Mesothelial cell of epicardium (in vitro differentiated cells): ENCODE measurements at regions not wholly inside any gene's neighbourhood (a gene's known extent, or its start where the extent isn't known, plus 50 kb on each side); places are given as distances from the start of the nearest gene placed in this dataset.
A peak's percentile ranks its signal among the peaks of the same experiment; 100 is the strongest.

ENCODE experiments used
- DNase-seq, 2 experiments: peaks; one replicate each; pipeline ENCODE4 v3.0.0; 2021; ENCODE audit warnings: low spot score in 2 of 2; ENCODE audit not compliant: unreplicated experiment in 2 of 2
- H3K27ac Mint-ChIP-seq: 2 replicates; pipeline ENCODE4 v1.8.0; 2021; ENCODE audit warnings: mixed read lengths
- H3K27me3 Mint-ChIP-seq: 2 replicates; pipeline ENCODE4 v1.8.0; 2021; ENCODE audit warnings: low read depth, mixed read lengths
- H3K36me3 Mint-ChIP-seq: 2 replicates; pipeline ENCODE4 v1.8.0; 2021; ENCODE audit warnings: mixed read lengths
- H3K4me1 Mint-ChIP-seq: 2 replicates; pipeline ENCODE4 v1.8.0; 2021; ENCODE audit warnings: mixed read lengths
- H3K4me3 Mint-ChIP-seq: 2 replicates; pipeline ENCODE4 v1.8.0; 2021; ENCODE audit warnings: mild to moderate bottlenecking, moderate library complexity, mixed read lengths
- H3K9me3 Mint-ChIP-seq: 2 replicates; pipeline ENCODE4 v1.8.0; 2021; ENCODE audit warnings: mixed read lengths
- TF ChIP-seq, protein P1 (sequence below): fragments of 200-600 bp; sonication (generic); IDR thresholded peaks from one replicate; pipeline ENCODE4 v1.5.0; 2021; ENCODE audit warnings: antibody characterized with exemption; ENCODE audit not compliant: unreplicated experiment

DNA sequence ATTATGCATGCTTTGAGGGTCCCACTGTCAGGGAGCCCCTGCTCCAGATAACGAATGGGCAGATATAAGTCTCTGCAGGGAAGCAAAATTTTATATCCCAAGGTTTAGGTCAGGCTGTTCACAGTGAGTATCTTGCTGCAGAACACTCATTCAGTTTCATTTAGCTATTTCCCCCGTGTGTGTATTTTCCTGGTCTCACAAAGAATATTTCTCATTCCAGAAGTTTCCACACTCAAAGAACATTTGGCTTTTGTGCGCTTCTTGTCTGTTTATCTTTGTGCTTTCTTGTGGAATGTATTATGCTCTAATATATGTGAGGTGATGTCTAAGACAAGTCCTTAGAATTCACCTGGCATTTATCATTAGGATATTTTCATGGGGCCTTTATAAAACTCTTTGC, 140.4 kb upstream of the MMADHC start:
- Mint-ChIP-seq H3K27me3 (no peaks in the 10 kb centered on the region), H3K4me3 (no peak overlapping the region), H3K9me3 (peaks cover 1% of the 10 kb centered on the region), H3K4me1 (peaks cover 89% of the 10 kb centered on the region), H3K27ac (peak overlapping the region; percentile 35), H3K36me3 (no peaks in the 10 kb centered on the region)
- TF ChIP-seq, protein P1, sequence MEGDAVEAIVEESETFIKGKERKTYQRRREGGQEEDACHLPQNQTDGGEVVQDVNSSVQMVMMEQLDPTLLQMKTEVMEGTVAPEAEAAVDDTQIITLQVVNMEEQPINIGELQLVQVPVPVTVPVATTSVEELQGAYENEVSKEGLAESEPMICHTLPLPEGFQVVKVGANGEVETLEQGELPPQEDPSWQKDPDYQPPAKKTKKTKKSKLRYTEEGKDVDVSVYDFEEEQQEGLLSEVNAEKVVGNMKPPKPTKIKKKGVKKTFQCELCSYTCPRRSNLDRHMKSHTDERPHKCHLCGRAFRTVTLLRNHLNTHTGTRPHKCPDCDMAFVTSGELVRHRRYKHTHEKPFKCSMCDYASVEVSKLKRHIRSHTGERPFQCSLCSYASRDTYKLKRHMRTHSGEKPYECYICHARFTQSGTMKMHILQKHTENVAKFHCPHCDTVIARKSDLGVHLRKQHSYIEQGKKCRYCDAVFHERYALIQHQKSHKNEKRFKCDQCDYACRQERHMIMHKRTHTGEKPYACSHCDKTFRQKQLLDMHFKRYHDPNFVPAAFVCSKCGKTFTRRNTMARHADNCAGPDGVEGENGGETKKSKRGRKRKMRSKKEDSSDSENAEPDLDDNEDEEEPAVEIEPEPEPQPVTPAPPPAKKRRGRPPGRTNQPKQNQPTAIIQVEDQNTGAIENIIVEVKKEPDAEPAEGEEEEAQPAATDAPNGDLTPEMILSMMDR, result no peak
- no peak for DNase-seq

DNA sequence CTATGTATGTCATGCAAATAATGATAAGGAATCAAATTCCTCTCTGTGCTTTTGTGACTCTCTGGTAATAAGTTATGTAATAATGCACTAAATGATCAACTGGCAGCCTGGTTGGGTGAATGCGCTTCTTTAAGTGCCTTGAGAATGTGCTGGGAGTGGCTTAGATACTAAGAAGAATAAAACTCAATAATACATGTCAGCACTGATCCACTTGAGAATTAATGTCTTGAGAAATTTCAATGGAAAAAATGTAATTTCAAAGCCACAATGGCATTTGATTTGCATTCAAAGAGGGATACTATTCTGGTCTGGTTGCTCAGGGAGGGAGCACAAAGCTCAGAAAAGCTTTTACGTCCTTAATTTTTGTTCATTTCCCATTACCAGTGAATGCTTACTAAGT, 137.7 kb upstream of the MMADHC start:
- TF ChIP-seq, protein P1, result no peak
- Mint-ChIP-seq H3K4me3 (no peak overlapping the region), H3K4me1 (peaks cover 71% of the 10 kb centered on the region), H3K27ac (peak overlapping the region; percentile 82), H3K36me3 (no peaks in the 10 kb centered on the region), H3K9me3 (peaks cover 8% of the 10 kb centered on the region), H3K27me3 (no peaks in the 10 kb centered on the region)
- no peak for DNase-seq

DNA sequence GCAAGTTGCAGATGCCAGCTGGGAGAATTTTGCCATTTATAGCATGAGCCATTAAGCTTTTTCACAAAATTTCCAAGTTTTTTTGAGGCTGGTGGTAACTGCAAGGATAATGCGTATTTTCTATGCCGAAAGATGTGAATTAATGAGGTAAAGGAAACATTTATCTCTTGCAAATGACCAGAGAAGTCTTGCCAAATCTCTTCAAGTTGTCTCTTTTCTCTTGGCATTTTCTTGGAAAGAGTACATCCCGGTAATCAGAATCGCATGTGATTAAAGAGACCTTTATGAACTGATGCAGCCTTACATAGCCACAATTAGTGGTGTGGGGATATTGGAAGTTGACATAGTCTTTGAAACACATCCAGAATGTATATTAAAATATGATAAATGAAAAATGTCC, 136.5 kb upstream of the MMADHC start:
- TF ChIP-seq, protein P1, result no peak

DNA sequence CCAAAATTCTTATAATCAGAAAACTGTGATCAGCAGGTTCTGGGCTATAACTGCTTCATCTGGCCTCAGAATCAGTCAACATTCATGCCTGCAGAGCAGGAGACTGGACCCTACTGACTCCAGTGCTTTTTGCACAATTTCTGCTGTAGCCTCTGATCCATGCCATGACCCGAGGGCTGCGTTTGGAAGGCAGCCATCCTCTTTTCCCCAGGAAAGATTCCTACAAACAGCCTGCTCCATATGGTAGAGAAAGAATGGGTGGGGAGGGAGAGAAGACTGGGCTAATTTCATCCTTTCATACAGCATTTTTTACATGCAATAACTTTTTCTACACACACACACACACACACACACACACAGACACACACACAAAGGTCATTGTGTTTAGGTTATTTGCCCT, 133.0 kb upstream of the MMADHC start:
- TF ChIP-seq, protein P1, result no peak
- Mint-ChIP-seq H3K9me3 (peaks cover 11% of the 10 kb centered on the region), H3K27me3 (no peaks in the 10 kb centered on the region), H3K27ac (no peak overlapping the region), H3K4me1 (peaks cover 50% of the 10 kb centered on the region), H3K36me3 (peaks cover 2% of the 10 kb centered on the region), H3K4me3 (no peak overlapping the region)
- DNase-seq, result no peak

More for the DNA sequence above, 136.5 kb upstream of the MMADHC start:
- peaks cover 2% of the 10 kb centered on the region for H3K36me3 Mint-ChIP-seq
- H3K27me3 Mint-ChIP-seq, result no peaks in the 10 kb centered on the region
- peaks cover 11% of the 10 kb centered on the region for H3K9me3 Mint-ChIP-seq
- H3K4me3 Mint-ChIP-seq, result no peak overlapping the region
- H3K4me1 Mint-ChIP-seq, result peaks cover 62% of the 10 kb centered on the region
- DNase-seq, result no peak
- H3K27ac Mint-ChIP-seq, result no peak overlapping the region

DNA sequence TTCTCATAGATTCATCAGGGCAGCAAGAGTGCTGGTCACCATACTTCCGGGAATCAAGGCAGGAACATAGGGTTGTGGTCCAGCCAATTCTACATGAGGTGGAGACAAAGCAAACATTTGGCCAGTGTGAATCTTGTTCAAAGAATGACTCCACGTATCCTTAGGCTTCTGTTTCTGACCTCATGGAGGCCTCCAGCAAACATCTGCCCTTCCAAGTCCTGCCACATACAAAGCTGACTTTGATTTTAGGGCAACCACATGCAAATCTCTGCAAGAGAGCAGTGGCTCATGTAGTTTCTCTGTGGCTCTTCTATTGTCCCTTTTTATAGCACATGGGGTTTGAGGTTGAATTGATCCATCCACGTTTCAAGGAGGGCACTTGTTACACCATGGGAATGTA, 132.1 kb upstream of the MMADHC start:
- H3K4me1 Mint-ChIP-seq, result peaks cover 41% of the 10 kb centered on the region
- TF ChIP-seq, protein P1, result no peak
- H3K27ac Mint-ChIP-seq, result no peak overlapping the region
- peaks cover 2% of the 10 kb centered on the region for H3K36me3 Mint-ChIP-seq
- no peak overlapping the region for H3K4me3 Mint-ChIP-seq
- no peak for DNase-seq
- H3K27me3 Mint-ChIP-seq, result no peaks in the 10 kb centered on the region
- peaks cover 11% of the 10 kb centered on the region for H3K9me3 Mint-ChIP-seq

DNA sequence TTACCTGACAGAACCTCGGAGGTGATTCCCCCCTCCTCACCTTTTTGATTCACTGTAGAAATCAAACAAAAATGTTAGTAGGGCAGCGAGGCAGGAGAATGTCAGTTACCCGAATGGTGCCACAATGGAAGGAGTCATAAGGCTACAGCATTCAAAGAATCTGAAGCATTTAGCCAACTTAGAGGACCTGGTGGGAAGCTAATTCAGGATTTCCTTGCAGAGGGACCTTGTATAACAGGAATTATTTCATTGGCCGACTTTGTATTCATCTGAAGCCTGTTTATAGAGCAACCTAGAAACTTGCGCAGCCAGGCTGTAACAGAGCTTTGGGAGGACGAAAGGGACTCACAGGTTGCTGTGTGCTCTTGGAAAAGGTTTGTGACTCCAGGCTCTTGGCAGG, 129.1 kb upstream of the MMADHC start:
- TF ChIP-seq, protein P1, result no peak
- no peak for DNase-seq
- Mint-ChIP-seq H3K36me3 (peaks cover 4% of the 10 kb centered on the region), H3K4me3 (no peak overlapping the region), H3K9me3 (peaks cover 10% of the 10 kb centered on the region), H3K27me3 (no peaks in the 10 kb centered on the region), H3K27ac (peak overlapping the region; percentile 68), H3K4me1 (peaks cover 19% of the 10 kb centered on the region)
